Sigmoid colon (tissue), 6 donors: ENCODE measurements at regions not wholly inside any gene's neighbourhood (a gene's known extent, or its start where the extent isn't known, plus 50 kb on each side); places are given as distances from the start of the nearest gene placed in this dataset.

ENCODE experiments used
- DNase-seq: peaks from one replicate; pipeline ENCODE4 v3.0.0-alpha.2; 2019
- H3K27ac ChIP-seq, 4 donors: fragments of 200-600 bp; sonication (generic); one replicate each; pipeline ENCODE4 v1.5.1; 2016 to 2019; ENCODE audit warnings: mild to moderate bottlenecking in 1 of 4
- H3K27me3 ChIP-seq, 3 donors: fragments of 200-600 bp; sonication (generic); one replicate each; pipeline ENCODE4 v1.5.1; 2019; ENCODE audit warnings: mild to moderate bottlenecking in 1 of 3
- H3K36me3 ChIP-seq, 4 donors: fragments of 200-600 bp; sonication (generic); one replicate each; pipeline ENCODE4 v1.5.1; 2016 to 2019
- H3K4me1 ChIP-seq, 4 donors: fragments of 200-600 bp; sonication (generic); one replicate each; pipeline ENCODE4 v1.5.1; 2017 to 2019
- H3K4me3 ChIP-seq, 4 donors: fragments of 200-600 bp; sonication (generic); one replicate each; pipeline ENCODE4 v1.5.1; 2017 to 2019; ENCODE audit warnings: mild to moderate bottlenecking in 2 of 4, moderate library complexity in 1 of 4
- H3K9me3 ChIP-seq, 4 donors: fragments of 200-600 bp in 3 of 4; sonication (generic) in 3 of 4; one replicate each; pipeline versions ENCODE4 v1.5.1 to v1.6.1; 2013 to 2019
- EP300 ChIP-seq, 4 donors: sonication (generic); formaldehyde crosslinking; IDR thresholded peaks; one replicate each; pipeline ENCODE4 v1.6.1; 2017; ENCODE audit warnings: antibody characterized with exemption in 4 of 4
- POLR2A ChIP-seq, 2 donors: fragments of 450-650 bp; IDR thresholded peaks; one replicate each; pipeline ENCODE4 v1.6.1; 2016; ENCODE audit warnings: antibody characterized with exemption in 2 of 2, mild to moderate bottlenecking in 2 of 2, moderate library complexity in 2 of 2
- POLR2AphosphoS5 ChIP-seq, 4 donors: sonication (generic); formaldehyde crosslinking; IDR thresholded peaks; one replicate each; pipeline ENCODE4 v1.6.1; 2017; ENCODE audit warnings: antibody characterized with exemption in 4 of 4
- WGBS, 2 donors: extraction: QIAGEN DNeasy Blood & Tissue Kit; methylation state at CpG; one replicate each; pipeline ENCODE4 v1.1.7; 2013; 5-methylcytosine and 5-hydroxymethylcytosine counted together
- intact Hi-C: fragments of 100-400 bp; cut with DNase I; formaldehyde crosslinking; loops from one replicate; pipeline ENCODE4 v1.15.1; 2023
- TF ChIP-seq, protein P1 (sequence below), 4 experiments: fragments of 450-650 bp in 3 of 4; fragments of 200-600 bp in 1 of 4; IDR thresholded peaks; one replicate each; pipeline ENCODE4 v1.5.1; 2016 to 2019; ENCODE audit warnings: antibody characterized with exemption in 4 of 4, mild to moderate bottlenecking in 3 of 4, moderate library complexity in 2 of 4
- donor health status: healthy with polysubstance abuse.
- donor health status: healthy.

DNA sequence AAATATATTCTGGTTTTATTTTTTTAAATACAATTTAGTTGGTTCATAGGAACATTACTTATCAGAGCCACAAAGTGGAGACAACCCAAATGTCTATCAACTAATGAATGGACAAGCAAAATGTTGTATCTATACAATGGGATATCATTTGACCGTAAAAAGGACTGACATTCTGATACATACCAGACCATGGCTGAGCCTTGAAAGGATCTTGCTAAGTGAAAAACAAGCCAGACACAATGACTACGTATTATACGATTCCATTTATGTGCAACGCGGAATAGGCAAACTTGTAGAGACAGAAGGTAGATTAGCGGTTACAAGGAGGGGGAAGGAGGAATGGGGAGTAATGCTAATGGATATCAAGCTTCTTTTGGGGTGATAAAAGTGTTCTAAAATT is 621.6 kb downstream of the BNC2 start:
- H3K36me3 ChIP-seq, result no peaks in the 10 kb centered on the region
- H3K27ac ChIP-seq, result peak overlapping the region in 3 of 4 donors; percentile 54 to 70 (median 66)
- no peaks in the 10 kb centered on the region for H3K27me3 ChIP-seq
- TF ChIP-seq, protein P1, sequence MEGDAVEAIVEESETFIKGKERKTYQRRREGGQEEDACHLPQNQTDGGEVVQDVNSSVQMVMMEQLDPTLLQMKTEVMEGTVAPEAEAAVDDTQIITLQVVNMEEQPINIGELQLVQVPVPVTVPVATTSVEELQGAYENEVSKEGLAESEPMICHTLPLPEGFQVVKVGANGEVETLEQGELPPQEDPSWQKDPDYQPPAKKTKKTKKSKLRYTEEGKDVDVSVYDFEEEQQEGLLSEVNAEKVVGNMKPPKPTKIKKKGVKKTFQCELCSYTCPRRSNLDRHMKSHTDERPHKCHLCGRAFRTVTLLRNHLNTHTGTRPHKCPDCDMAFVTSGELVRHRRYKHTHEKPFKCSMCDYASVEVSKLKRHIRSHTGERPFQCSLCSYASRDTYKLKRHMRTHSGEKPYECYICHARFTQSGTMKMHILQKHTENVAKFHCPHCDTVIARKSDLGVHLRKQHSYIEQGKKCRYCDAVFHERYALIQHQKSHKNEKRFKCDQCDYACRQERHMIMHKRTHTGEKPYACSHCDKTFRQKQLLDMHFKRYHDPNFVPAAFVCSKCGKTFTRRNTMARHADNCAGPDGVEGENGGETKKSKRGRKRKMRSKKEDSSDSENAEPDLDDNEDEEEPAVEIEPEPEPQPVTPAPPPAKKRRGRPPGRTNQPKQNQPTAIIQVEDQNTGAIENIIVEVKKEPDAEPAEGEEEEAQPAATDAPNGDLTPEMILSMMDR (IDR thresholded peaks at IDR 0.05), result no peak
- TF ChIP-seq POLR2AphosphoS5 (IDR thresholded peaks at IDR 0.05) (peak; percentile 39 to 90 (median 78)), EP300 (IDR thresholded peaks at IDR 0.05) (peak in 3 of 4 donors; percentile 14 to 53 (median 43)), POLR2A (IDR thresholded peaks at IDR 0.05) (no peak)
- DNase-seq, result no peak
- WGBS, 2 donors, result 92 to 94% methylated on average over 6 of the region's 6 CpGs
- H3K4me3 ChIP-seq, result no peak overlapping the region
- intact Hi-C loops, result no loop called here
- peaks cover 0 to 55% (median 40%) of the 10 kb centered on the region in 4 donors for H3K4me1 ChIP-seq
- no peaks in the 10 kb centered on the region for H3K9me3 ChIP-seq

DNA sequence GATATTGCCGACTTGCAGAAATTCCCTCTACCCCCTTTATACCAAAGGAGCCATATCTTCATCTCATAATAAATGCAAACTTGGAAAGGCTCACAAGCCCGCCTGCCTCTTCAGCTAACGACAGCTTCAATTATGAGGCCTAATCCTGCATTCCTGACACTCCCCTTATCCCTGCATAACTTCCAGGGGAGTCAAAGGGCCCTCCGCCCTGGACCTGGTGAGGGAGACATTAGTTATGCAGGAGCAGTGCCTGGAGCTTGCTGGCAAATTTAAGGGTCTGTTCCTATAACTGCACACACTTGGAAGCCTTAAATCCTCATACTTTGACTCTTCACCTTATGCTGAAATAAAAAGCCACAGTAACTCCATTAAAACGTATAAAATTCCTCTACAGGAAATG is 617.9 kb downstream of the BNC2 start:
- no peaks in the 10 kb centered on the region for H3K9me3 ChIP-seq
- no peak overlapping the region for H3K4me3 ChIP-seq
- no peaks in the 10 kb centered on the region for H3K36me3 ChIP-seq
- H3K4me1 ChIP-seq, result peaks cover 0 to 33% (median 13%) of the 10 kb centered on the region in 4 donors
- no peaks in the 10 kb centered on the region for H3K27me3 ChIP-seq
- intact Hi-C loops, result no loop called here
- TF ChIP-seq POLR2AphosphoS5 (IDR thresholded peaks at IDR 0.05), result no peak
- TF ChIP-seq, protein P1 (IDR thresholded peaks at IDR 0.05), result no peak
- no peak overlapping the region for H3K27ac ChIP-seq
- no peak for DNase-seq
- WGBS, 2 donors, result 79 to 82% methylated on average over 5 of the region's 5 CpGs

DNA sequence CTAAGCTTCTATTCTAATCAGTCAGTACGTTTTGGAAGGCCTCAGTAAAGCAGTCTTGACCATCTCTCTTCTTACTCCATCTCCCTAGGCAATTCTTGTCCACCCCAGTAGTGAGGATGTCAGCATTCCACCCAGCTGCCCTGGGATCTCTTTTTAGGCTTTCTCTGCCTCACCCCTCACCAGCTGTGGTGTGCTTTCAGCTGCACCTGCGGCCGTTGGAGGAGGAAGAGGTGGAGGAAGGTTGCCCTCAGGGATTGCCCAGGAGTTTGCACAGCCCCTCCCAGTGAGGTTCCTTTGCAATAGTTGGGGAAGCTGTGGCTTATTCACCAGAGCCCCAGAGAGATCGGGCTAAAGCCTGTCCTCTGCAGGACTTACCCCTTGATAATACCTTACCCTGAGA is 615.8 kb downstream of the BNC2 start:
- no peaks in the 10 kb centered on the region for H3K9me3 ChIP-seq
- 44 to 76% methylated on average over 4 of the region's 4 CpGs for WGBS, 2 donors
- no peak for DNase-seq
- TF ChIP-seq, protein P1 (IDR thresholded peaks at IDR 0.05), result no peak
- no peak for TF ChIP-seq POLR2A (IDR thresholded peaks at IDR 0.05)
- TF ChIP-seq POLR2AphosphoS5 (IDR thresholded peaks at IDR 0.05), result no peak
- no peak for TF ChIP-seq EP300 (IDR thresholded peaks at IDR 0.05)
- peaks cover 0 to 15% (median 0%) of the 10 kb centered on the region in 4 donors for H3K4me1 ChIP-seq
- intact Hi-C loops, result no loop called here
- no peak overlapping the region for H3K27ac ChIP-seq
- H3K4me3 ChIP-seq, result no peak overlapping the region
- no peaks in the 10 kb centered on the region for H3K27me3 ChIP-seq
- no peaks in the 10 kb centered on the region for H3K36me3 ChIP-seq

DNA sequence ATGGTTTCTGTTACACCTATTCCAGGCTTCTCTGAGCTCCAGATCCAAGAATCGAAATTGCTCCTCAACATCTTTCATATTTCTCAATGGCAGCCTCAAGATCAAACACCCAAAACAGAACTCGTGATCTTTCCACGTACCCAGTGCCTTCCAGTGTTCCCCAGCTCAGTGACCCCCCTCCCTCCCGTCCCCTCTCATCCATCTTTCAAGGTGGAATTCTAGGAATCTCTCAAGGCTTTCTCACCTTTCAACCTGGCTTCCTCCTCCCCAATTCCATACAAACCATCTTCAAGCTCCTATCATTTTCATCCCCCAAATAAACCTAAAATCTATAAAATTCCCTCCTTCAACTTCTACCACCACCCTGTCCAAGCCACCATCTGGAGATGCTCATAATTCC is 615.3 kb downstream of the BNC2 start:
- Histone ChIP-seq H3K36me3 (no peaks in the 10 kb centered on the region), H3K27me3 (no peaks in the 10 kb centered on the region), H3K9me3 (no peaks in the 10 kb centered on the region), H3K4me3 (no peak overlapping the region), H3K27ac (no peak overlapping the region), H3K4me1 (peaks cover 0 to 15% (median 0%) of the 10 kb centered on the region in 4 donors)
- 83 to 89% methylated on average over 4 of the region's 4 CpGs for WGBS, 2 donors
- TF ChIP-seq EP300 (IDR thresholded peaks at IDR 0.05), result no peak
- intact Hi-C loops, result no loop called here
- no peak for DNase-seq

DNA sequence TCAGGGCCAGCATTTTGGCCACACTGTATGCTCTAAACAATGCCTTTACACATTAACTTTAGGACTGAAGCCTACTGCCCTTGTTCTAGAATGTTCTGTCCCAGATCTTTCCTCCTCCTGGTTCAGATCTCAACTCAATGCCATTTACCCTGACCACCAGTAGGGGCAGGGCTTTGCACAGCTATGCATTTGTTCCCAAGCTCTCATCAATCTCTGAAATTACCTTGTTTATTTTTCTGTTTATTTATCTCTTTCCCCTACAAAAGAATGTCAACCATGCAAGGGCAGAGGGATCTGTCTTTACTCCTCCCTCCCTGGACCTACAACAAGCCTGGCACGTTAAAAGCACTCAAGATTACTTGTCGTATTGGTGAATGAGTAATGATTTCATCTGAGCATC is 612.9 kb downstream of the BNC2 start:
- intact Hi-C loops, result no loop called here
- no peak for DNase-seq
- TF ChIP-seq, protein P1 (IDR thresholded peaks at IDR 0.05), result peak in 1 of 4 experiments; percentile 17
- TF ChIP-seq POLR2AphosphoS5 (IDR thresholded peaks at IDR 0.05), result no peak
- no peak for TF ChIP-seq EP300 (IDR thresholded peaks at IDR 0.05)
- WGBS, 2 donors, result 66 to 68% methylated on average over 2 of the region's 2 CpGs
- H3K4me3 ChIP-seq, result no peak overlapping the region
- H3K4me1 ChIP-seq, result peaks cover 0 to 13% (median under 1%) of the 10 kb centered on the region in 4 donors
- H3K27me3 ChIP-seq, result no peaks in the 10 kb centered on the region
- H3K27ac ChIP-seq, result no peak overlapping the region
- no peaks in the 10 kb centered on the region for H3K9me3 ChIP-seq
- H3K36me3 ChIP-seq, result no peaks in the 10 kb centered on the region
